Medulla oblongata (tissue), 1 donor: ENCODE measurements at regions not wholly inside any gene's neighbourhood (a gene's known extent, or its start where the extent isn't known, plus 50 kb on each side); places are given as distances from the start of the nearest gene placed in this dataset.
"Not testable (repeated sequence)": the region's sequence is repeated elsewhere in the genome, so short reads cannot be mapped to it uniquely, and the experiment has no call there.

Source experiments
- DNase-seq: peaks from one replicate; pipeline ENCODE4 v3.0.0-alpha.2; 2015; ENCODE audit errors: extremely low spot score

GRCh38 chr6:2378046-2378657, 132.7 kb upstream of the GMDS start:
- DNase-seq = no peak

- DNase-seq = peak; percentile 20
Measured at GRCh38 chr6:2376429-2377355, 131.3 kb upstream of the GMDS start.

GRCh38 chr6:2375443-2375842, 130.0 kb upstream of the GMDS start:
- DNase-seq = no peak

GRCh38 chr6:2369606-2370005, 124.2 kb upstream of the GMDS start:
- DNase-seq = no peak

GRCh38 chr6:2363211-2363610, 117.8 kb upstream of the GMDS start:
- DNase-seq = no peak

- no peak for DNase-seq
Measured at GRCh38 chr6:2361195-2361594, 115.8 kb upstream of the GMDS start.

GRCh38 chr6:2360716-2361115, 115.3 kb upstream of the GMDS start:
- DNase-seq = no peak

- no peak for DNase-seq
Measured at GRCh38 chr6:2360126-2360525, 114.7 kb upstream of the GMDS start.

- no peak for DNase-seq
Measured at GRCh38 chr6:2355150-2355549, 109.7 kb upstream of the GMDS start.

GRCh38 chr6:2354138-2354491, 108.7 kb upstream of the GMDS start:
- DNase-seq = no peak

- peak; percentile 80 for DNase-seq
Measured at GRCh38 chr6:2353412-2354137, 108.2 kb upstream of the GMDS start.

- DNase-seq = no peak
Measured at GRCh38 chr6:2351807-2352431, 106.5 kb upstream of the GMDS start.

- DNase-seq = no peak
Measured at GRCh38 chr6:2351090-2351489, 105.7 kb upstream of the GMDS start.

- DNase-seq = no peak
Measured at GRCh38 chr6:2346078-2346477, 100.7 kb upstream of the GMDS start.

GRCh38 chr6:2344319-2344905, 99.0 kb upstream of the GMDS start:
- no peak for DNase-seq

- DNase-seq = no peak
Measured at GRCh38 chr6:2327591-2327990, 82.2 kb upstream of the GMDS start.

GRCh38 chr6:2324166-2324953, 79.0 kb upstream of the GMDS start:
- DNase-seq = no peak

- not testable (repeated sequence) for DNase-seq
Measured at GRCh38 chr6:2317498-2317897, 72.1 kb upstream of the GMDS start.

- DNase-seq = peak; percentile 11
Measured at GRCh38 chr6:2314641-2315040, 69.2 kb upstream of the GMDS start.

GRCh38 chr6:2310042-2310441, 64.6 kb upstream of the GMDS start:
- no peak for DNase-seq

GRCh38 chr6:2309122-2309521, 63.7 kb upstream of the GMDS start:
- DNase-seq = no peak
